ENCODE measurements at regions not wholly inside any gene's neighbourhood (a gene's known extent, or its start where the extent isn't known, plus 50 kb on each side); places are given as distances from the start of the nearest gene placed in this dataset.

GRCh38 chr9:93890436-93890935 is 64.7 kb downstream of the BARX1 start:
- TF ChIP-seq CTCF (IDR thresholded peaks at IDR 0.05) (no peak), POLR2A (IDR thresholded peaks at IDR 0.05) (no peak)

All from breast epithelium (tissue), 3 donors.